GM19438 (cell line): ENCODE measurements at regions not wholly inside any gene's neighbourhood (a gene's known extent, or its start where the extent isn't known, plus 50 kb on each side); places are given as distances from the start of the nearest gene placed in this dataset.
"Not testable (repeated sequence)": the region's sequence is repeated elsewhere in the genome, so short reads cannot be mapped to it uniquely, and the experiment has no call there.

Experiments
- ATAC-seq: cut with Tn5 transposase; IDR thresholded peaks from one replicate; pipeline ENCODE4 v1.9.1; 2021; ENCODE audit warnings: low read depth; ENCODE audit not compliant: unreplicated experiment

GRCh38 chr5:131008329-131008728, 156.7 kb downstream of the HINT1 start:
- ATAC-seq: no peak

- ATAC-seq: no peak
Observed at GRCh38 chr5:131005963-131006684, 158.9 kb downstream of the HINT1 start.

GRCh38 chr5:131001507-131001906, 163.5 kb downstream of the HINT1 start:
- ATAC-seq: no peak

GRCh38 chr5:131000289-131000688, 164.8 kb downstream of the HINT1 start:
- no peak for ATAC-seq

- ATAC-seq: not testable (repeated sequence)
Observed at GRCh38 chr5:130996720-130997119, 168.3 kb downstream of the HINT1 start.

- no peak for ATAC-seq
Observed at GRCh38 chr5:130995851-130996250, 169.2 kb downstream of the HINT1 start.

GRCh38 chr5:130995254-130995515, 169.9 kb downstream of the HINT1 start:
- ATAC-seq: no peak

GRCh38 chr5:130994496-130995253, 170.4 kb downstream of the HINT1 start:
- no peak for ATAC-seq

- no peak for ATAC-seq
Observed at GRCh38 chr5:130992621-130993020, 172.4 kb downstream of the HINT1 start.

- no peak for ATAC-seq
Observed at GRCh38 chr5:130992095-130992494, 173.0 kb downstream of the HINT1 start.

- ATAC-seq: no peak
Observed at GRCh38 chr5:130985776-130986175, 179.3 kb downstream of the HINT1 start.

- ATAC-seq: no peak
Observed at GRCh38 chr5:130981663-130982062, 183.4 kb downstream of the HINT1 start.

- ATAC-seq: no peak
Observed at GRCh38 chr5:130978475-130978874, 186.6 kb downstream of the HINT1 start.

GRCh38 chr5:130976493-130976892, 188.6 kb downstream of the HINT1 start:
- ATAC-seq: no peak

GRCh38 chr5:130975847-130976246, 189.2 kb downstream of the HINT1 start:
- no peak for ATAC-seq

- ATAC-seq: no peak
Observed at GRCh38 chr5:130975299-130975698, 189.8 kb downstream of the HINT1 start.

GRCh38 chr5:130974021-130974683, 190.9 kb downstream of the HINT1 start:
- no peak for ATAC-seq

GRCh38 chr5:130966990-130967525, 198.0 kb downstream of the HINT1 start:
- ATAC-seq: no peak

GRCh38 chr5:130965920-130966319, 199.1 kb downstream of the HINT1 start:
- ATAC-seq: no peak

- no peak for ATAC-seq
Observed at GRCh38 chr5:130965360-130965759, 199.7 kb downstream of the HINT1 start.
